GM23248 (cell line): ENCODE measurements at regions not wholly inside any gene's neighbourhood (a gene's known extent, or its start where the extent isn't known, plus 50 kb on each side); places are given as distances from the start of the nearest gene placed in this dataset.

Experiments
- DNase-seq: peaks from one replicate; pipeline ENCODE4 v3.0.0-alpha.2; 2015
- H2AFZ ChIP-seq: fragments of 200-600 bp; sonication (generic); 2 replicates; pipeline ENCODE4 v1.6.1; 2016; ENCODE audit warnings: antibody characterized with exemption
- H3F3A ChIP-seq: fragments of 200-600 bp; sonication (generic); 2 replicates; pipeline ENCODE4 v1.6.1; 2016; ENCODE audit warnings: mild to moderate bottlenecking, antibody characterized with exemption, mixed run types; ENCODE audit not compliant: insufficient read depth
- H3K27ac ChIP-seq: fragments of 200-600 bp; sonication (generic); 2 replicates; pipeline ENCODE4 v1.5.1; 2016; ENCODE audit warnings: mild to moderate bottlenecking
- H3K27me3 ChIP-seq: fragments of 200-600 bp; sonication (generic); replicated peaks from 2 replicates; pipeline ENCODE4 v1.6.1; 2016; ENCODE audit warnings: mild to moderate bottlenecking; ENCODE audit not compliant: insufficient read depth
- H3K36me3 ChIP-seq: fragments of 200-600 bp; sonication (generic); 2 replicates; pipeline ENCODE4 v1.6.1; 2016; ENCODE audit warnings: low read depth, mild to moderate bottlenecking
- H3K4me1 ChIP-seq: fragments of 200-600 bp; sonication (generic); 2 replicates; pipeline ENCODE4 v1.6.1; 2016; ENCODE audit warnings: mild to moderate bottlenecking; ENCODE audit not compliant: insufficient read depth
- H3K4me2 ChIP-seq: fragments of 200-600 bp; sonication (generic); one replicate; pipeline ENCODE4 v1.6.1; 2016; ENCODE audit warnings: mild to moderate bottlenecking; ENCODE audit not compliant: unreplicated experiment
- H3K4me3 ChIP-seq: fragments of 200-600 bp; sonication (generic); 2 replicates; pipeline ENCODE4 v1.5.1; 2016; ENCODE audit warnings: mild to moderate bottlenecking
- H3K79me2 ChIP-seq: fragments of 200-600 bp; sonication (generic); 2 replicates; pipeline ENCODE4 v1.6.1; 2016; ENCODE audit warnings: mild to moderate bottlenecking; ENCODE audit not compliant: insufficient read depth
- H3K9ac ChIP-seq: fragments of 200-600 bp; sonication (generic); 2 replicates; pipeline ENCODE4 v1.6.1; 2016; ENCODE audit warnings: mild to moderate bottlenecking
- H3K9me2 ChIP-seq: fragments of 200-600 bp; sonication (generic); 2 replicates; pipeline ENCODE4 v1.6.1; 2016; ENCODE audit warnings: mixed run types, mild to moderate bottlenecking, moderate library complexity; ENCODE audit not compliant: insufficient read depth
- H3K9me3 ChIP-seq: fragments of 200-600 bp; sonication (generic); one replicate; pipeline ENCODE4 v1.6.1; 2017; ENCODE audit warnings: low read depth
- H4K20me1 ChIP-seq: fragments of 200-600 bp; sonication (generic); 2 replicates; pipeline ENCODE4 v1.6.0; 2016; ENCODE audit not compliant: insufficient read depth
- EZH2 ChIP-seq: fragments of 200-600 bp; sonication (generic); IDR thresholded peaks from 2 replicates; pipeline ENCODE4 v1.6.1; 2018; ENCODE audit warnings: antibody characterized with exemption, mild to moderate bottlenecking; ENCODE audit not compliant: insufficient read depth, poor library complexity, severe bottlenecking
- EZH2phosphoT487 ChIP-seq: fragments of 200-600 bp; sonication (generic); IDR thresholded peaks from 2 replicates; pipeline ENCODE4 v1.6.1; 2018; ENCODE audit warnings: antibody characterized with exemption, moderate library complexity, mild to moderate bottlenecking, low read depth; ENCODE audit not compliant: insufficient read depth
- WGBS, 2 experiments: methylation state at CpG; one replicate each; pipeline ENCODE4 v1.1.6; 2015 to 2017; ENCODE audit warnings: low lambda C conversion rate in 2 of 2, low coverage in 1 of 2; ENCODE audit errors: missing lambda C conversion rate in 2 of 2; 5-methylcytosine and 5-hydroxymethylcytosine counted together
- in situ Hi-C: fragments of 300-500 bp; cut with MboI; formaldehyde crosslinking; loops from 2 replicates; pipeline ENCODE4 v1.15.0; 2020

DNA sequence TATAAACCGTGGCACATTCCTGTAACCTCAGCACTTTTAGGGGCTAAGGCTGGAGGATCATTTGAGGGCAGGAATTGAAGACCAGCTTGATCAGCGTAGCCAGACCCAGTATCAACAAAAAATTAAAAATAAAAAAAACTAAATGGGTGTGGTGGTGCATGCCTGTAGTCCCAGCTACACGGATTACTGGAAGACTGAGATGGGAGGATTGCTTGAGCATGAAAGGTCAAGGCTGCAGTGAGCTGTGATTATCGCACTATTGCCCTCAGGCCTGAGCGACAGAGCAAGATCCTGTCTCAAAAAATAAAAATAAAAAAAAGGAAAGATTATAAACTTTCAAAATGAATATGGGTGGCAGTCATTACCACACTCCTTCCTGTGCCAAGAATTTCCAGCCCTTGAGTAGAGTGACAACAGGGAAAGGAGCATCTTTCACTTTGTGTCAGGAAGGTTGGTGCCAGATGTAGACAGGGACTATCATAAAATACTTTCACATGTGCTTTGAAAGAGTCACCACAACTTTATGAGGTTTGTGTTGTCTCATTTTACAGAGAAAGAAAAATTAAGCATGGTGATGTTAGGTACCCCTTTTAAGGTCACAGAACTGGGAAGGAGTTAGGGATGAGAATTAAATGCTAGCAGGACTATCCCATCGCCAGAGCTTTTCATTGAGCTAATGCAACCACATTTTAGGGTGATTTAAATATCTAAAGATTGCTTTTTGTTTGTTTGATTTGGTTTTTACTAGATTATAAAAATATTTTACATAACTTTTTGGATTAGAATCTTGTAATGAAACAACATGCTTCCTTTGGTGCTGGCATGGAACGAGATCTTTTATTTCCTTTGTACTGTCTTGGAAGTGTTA is 1617.4 kb upstream of the ACVR2A start:
- TF ChIP-seq EZH2phosphoT487 (no peak), EZH2 (no peak)
- no peak overlapping the region for H3K9ac ChIP-seq
- H3K9me3 ChIP-seq: no peaks in the 10 kb centered on the region
- no peaks in the 10 kb centered on the region for H3K79me2 ChIP-seq
- no peaks in the 10 kb centered on the region for H3F3A ChIP-seq
- H4K20me1 ChIP-seq: no peaks in the 10 kb centered on the region
- H3K27ac ChIP-seq: no peak overlapping the region
- 0 out of 2 replicates have a peak overlapping the region, but pooled peaks have one; percentile 31 for H2AFZ ChIP-seq
- WGBS, 2 experiments: 43 to 50% methylated on average over 7 of the region's 7 CpGs
- H3K27me3 ChIP-seq: no peaks in the 10 kb centered on the region
- no peaks in the 10 kb centered on the region for H3K4me1 ChIP-seq
- H3K4me2 ChIP-seq: no peak overlapping the region
- no peaks in the 10 kb centered on the region for H3K9me2 ChIP-seq
- in situ Hi-C loops: no loop called here
- no peak for DNase-seq
- H3K4me3 ChIP-seq: no peak overlapping the region
- H3K36me3 ChIP-seq: no peaks in the 10 kb centered on the region

DNA sequence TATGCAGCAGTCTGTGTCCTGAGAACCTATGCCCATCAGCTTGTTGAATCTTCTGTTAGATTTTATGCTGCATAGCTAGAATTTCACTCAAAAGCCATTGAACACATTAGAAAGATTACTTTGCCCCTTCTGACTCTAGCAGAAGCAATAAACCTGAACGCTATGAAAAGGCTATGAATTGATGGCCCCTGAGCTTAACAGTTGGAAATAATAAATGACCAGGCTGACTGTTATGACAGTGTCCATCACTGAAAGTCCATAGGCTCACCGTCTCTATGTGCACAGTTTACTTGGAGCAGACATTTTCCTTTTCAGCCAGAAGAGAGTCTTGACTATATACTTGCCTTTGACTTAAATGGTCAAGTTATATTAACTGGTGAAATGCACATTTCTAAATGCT is 1618.8 kb upstream of the ACVR2A start:
- WGBS, 2 experiments: 90 to 97% methylated on average over 2 of the region's 2 CpGs
- TF ChIP-seq EZH2 (no peak), EZH2phosphoT487 (no peak)
- Histone ChIP-seq H3K9ac (no peak overlapping the region), H3K9me2 (no peaks in the 10 kb centered on the region; the same call in 1 of the 2 replicates), H3K79me2 (no peaks in the 10 kb centered on the region), H3K4me1 (no peaks in the 10 kb centered on the region), H3F3A (no peaks in the 10 kb centered on the region), H3K9me3 (no peaks in the 10 kb centered on the region), H3K27me3 (no peaks in the 10 kb centered on the region), H3K4me2 (no peak overlapping the region), H2AFZ (no peak overlapping the region), H4K20me1 (no peaks in the 10 kb centered on the region), H3K36me3 (no peaks in the 10 kb centered on the region), H3K4me3 (no peak overlapping the region), H3K27ac (no peak overlapping the region)
- in situ Hi-C loops: no loop called here
- DNase-seq: no peak

DNA sequence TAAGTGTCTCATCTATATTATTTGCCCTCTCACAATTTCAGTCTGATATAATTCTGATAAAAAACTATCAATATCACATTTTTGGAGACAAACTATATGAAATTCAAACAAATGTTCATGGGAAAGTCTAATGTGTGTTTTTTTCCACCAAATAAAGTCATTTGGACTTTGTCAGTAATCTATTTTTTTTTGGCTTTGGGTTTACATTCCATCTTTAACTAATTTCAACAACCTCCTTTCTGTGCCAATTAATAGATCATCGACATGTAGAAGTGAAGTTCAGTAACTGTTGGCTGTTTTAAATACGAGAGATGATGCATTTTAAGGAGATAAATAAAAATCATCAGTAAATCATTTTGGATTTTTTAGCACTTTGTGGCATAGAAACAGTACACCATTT is 1623.0 kb upstream of the ACVR2A start:
- H3K4me3 ChIP-seq: no peak overlapping the region
- H3K9me2 ChIP-seq: no peaks in the 10 kb centered on the region; the same call in none of the 2 replicates
- no peaks in the 10 kb centered on the region for H3K4me1 ChIP-seq
- no peak overlapping the region for H2AFZ ChIP-seq
- H3K27ac ChIP-seq: no peak overlapping the region
- TF ChIP-seq EZH2phosphoT487 (no peak), EZH2 (no peak)
- in situ Hi-C loops: no loop called here
- H3K79me2 ChIP-seq: no peaks in the 10 kb centered on the region
- H3F3A ChIP-seq: no peaks in the 10 kb centered on the region
- H4K20me1 ChIP-seq: no peaks in the 10 kb centered on the region
- no peaks in the 10 kb centered on the region for H3K27me3 ChIP-seq
- no peak overlapping the region for H3K9ac ChIP-seq
- 14 to 22% methylated on average over 2 of the region's 2 CpGs for WGBS, 2 experiments
- no peaks in the 10 kb centered on the region for H3K36me3 ChIP-seq
- no peaks in the 10 kb centered on the region for H3K9me3 ChIP-seq
- DNase-seq: no peak
- H3K4me2 ChIP-seq: no peak overlapping the region

DNA sequence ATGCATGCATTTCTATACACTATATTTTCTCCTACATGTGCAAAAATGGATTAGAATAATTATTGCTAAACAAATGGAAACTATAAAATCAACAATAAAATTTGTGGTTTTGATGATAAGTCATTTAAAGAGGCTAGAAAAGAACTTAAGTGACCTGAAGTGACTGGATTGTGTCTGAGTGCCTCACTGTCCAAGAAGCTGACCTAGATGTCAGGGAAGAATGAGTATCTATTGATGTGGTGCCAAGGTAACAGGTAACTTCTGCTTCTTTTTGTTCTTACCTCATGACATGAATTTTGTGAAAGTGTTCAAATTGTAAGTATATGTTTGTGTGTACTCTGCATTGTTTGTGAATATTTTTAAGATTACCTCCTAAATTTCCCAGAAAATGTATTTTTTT is 1623.9 kb upstream of the ACVR2A start:
- H3K36me3 ChIP-seq: no peaks in the 10 kb centered on the region
- no peak for TF ChIP-seq EZH2phosphoT487
- no peak for TF ChIP-seq EZH2
- in situ Hi-C loops: no loop called here

More for the DNA sequence above, 1623.9 kb upstream of the ACVR2A start:
- Histone ChIP-seq H3K27ac (no peak overlapping the region), H3K4me3 (no peak overlapping the region), H3K27me3 (no peaks in the 10 kb centered on the region), H3K9me3 (no peaks in the 10 kb centered on the region), H3K9me2 (no peaks in the 10 kb centered on the region; the same call in none of the 2 replicates), H3K4me2 (no peak overlapping the region), H3F3A (no peaks in the 10 kb centered on the region), H4K20me1 (no peaks in the 10 kb centered on the region), H2AFZ (no peak overlapping the region), H3K9ac (no peak overlapping the region), H3K79me2 (no peaks in the 10 kb centered on the region), H3K4me1 (no peaks in the 10 kb centered on the region)
- DNase-seq: no peak
